ENCODE measurements at regions not wholly inside any gene's neighbourhood (a gene's known extent, or its start where the extent isn't known, plus 50 kb on each side); places are given as distances from the start of the nearest gene placed in this dataset.
A peak's percentile ranks its signal among the peaks of the same experiment; 100 is the strongest.
"Not testable (repeated sequence)": the region's sequence is repeated elsewhere in the genome, so short reads cannot be mapped to it uniquely, and the experiment has no call there.

DNA sequence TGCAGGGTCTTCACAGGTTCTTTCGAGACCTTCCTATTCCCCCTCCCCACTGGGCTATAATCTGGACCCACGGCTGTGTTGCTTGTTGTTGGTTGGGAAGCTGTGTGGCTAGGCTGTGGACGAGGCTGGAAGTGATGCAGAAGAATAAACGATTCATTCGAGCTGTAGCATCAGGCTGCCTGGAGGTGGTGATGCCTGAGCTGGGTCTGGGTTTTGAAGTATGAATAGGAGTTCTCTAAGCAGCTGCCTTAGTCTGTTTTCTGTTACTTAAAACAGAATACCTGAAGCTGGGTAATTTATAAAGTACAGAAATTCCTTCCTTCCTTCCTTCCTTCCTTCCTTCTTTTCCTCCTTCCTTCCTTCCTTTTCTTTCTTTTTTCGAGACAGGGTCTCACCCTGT lies 126.5 kb upstream of the ZEB1 start:
- no peak for DNase-seq

- no peak for DNase-seq
Observed at GRCh38 chr10:31194986-31195385, 124.0 kb upstream of the ZEB1 start.

DNA sequence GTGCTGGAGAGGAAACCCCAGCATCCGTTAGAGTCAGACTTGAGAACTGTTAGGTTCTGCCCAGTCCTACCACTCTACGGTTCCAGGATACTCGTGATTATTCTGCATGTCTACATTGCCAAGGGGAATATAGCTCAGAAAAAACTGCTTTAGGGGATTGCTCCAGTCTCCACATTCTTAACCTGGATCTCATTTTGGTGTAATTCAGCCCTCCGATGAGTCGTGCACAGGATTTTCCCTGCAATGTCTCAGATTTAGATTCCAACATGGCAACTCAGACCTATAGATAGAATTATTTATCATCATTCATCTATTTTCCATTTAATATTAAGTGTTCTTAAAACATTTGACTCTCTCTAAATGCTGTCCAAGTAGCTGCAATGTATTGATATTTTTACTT lies 121.1 kb upstream of the ZEB1 start:
- DNase-seq: no peak

DNA sequence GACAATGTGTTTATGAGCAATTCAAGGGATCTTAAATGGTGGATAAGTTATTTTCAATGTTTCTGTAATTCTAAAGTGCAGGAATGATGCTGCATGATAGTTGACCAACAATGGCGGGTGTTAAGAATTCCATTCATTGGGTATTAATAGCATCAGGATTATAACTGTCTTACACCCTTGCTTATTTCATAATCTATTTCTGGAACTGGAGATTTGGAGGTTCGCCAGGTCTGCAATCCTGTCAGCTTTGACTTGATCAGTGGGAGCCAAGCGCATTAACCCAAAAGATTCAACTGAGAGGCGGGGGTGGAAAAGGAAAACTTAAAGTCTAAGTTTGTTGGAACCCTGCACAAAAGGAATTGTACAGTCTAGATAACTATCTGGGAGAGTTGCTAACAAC lies 114.9 kb upstream of the ZEB1 start:
- DNase-seq: no peak

DNA sequence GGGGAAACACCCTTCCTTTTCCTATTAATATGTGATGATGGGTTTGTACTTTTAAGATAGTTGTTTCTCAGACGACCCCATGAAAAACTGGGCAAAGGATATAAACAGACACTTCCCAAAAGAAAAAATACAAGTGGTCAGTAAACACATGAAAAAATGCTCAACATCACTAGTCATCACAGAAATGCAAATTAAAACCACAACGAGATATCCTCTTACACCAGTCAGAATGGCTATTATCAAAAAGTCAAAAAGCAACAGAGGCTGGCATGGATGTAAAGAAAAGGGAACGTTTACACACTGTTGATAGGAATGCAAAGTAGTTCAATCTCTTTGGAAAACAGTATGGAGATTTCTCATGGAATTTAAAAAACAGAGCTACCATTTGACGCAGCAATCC lies 111.4 kb upstream of the ZEB1 start:
- no peak for DNase-seq

GRCh38 chr10:31209478-31209877 lies 109.5 kb upstream of the ZEB1 start:
- no peak for DNase-seq

DNA sequence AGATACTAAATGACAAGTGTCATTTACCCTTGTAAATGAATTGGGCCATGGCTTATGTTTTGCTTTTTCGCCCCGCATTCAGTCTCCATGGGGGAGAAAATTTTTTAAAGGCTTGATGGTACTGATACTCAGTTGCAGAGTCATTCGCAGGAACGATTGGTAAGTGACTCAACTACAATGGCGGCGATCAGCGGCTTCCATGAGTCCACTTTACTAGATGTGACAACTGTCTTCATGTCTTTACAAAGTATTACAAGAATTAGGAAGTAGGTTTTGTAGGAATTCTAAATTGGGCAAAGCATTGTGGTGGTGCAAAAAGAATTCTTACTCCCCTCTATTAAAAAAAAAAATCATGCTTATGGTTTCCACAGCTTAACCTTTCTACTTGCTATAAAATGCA lies 108.8 kb upstream of the ZEB1 start:
- no peak for DNase-seq

GRCh38 chr10:31213959-31214358 lies 105.1 kb upstream of the ZEB1 start:
- no peak for DNase-seq

- DNase-seq: no peak
Observed at GRCh38 chr10:31215052-31215451, 104.0 kb upstream of the ZEB1 start.

DNA sequence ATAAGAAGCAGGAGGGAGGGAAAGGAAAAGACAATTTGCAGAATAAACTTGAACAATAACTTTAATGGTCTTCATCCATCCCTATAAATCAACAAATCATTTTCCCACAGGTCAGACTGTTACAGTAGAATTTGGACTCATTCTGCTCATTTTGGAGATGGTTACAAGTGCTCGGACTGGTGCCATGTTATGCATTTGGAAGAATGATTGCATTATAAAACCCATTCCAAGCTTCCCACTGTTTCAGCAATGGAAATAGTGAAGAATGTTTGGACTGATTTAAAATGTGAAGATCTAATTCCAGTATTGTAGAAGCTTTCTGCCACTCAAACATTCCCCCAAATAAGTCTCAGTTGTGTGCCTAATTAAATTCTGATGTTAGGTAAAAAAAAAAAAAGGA lies 99.7 kb upstream of the ZEB1 start:
- DNase-seq: no peak

DNA sequence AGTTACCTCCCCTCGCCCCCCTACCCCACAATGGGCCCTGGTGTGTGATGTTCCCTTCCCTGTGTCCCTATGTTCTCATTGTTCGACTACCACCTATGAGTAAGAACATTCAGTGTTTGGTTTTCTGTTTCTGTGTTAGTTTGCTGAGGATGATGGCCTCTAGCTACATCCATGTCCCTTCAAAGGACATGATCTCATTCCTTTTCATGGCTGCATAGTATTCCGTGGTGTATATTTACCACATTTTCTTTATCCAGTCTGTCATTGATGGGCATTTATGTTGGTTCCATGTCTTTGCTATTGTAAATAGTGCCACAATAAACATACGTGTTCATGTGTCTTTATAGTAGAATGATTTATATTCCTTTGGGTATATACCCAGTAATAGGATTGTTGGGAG lies 90.2 kb upstream of the ZEB1 start:
- not testable (repeated sequence) for DNase-seq

DNA sequence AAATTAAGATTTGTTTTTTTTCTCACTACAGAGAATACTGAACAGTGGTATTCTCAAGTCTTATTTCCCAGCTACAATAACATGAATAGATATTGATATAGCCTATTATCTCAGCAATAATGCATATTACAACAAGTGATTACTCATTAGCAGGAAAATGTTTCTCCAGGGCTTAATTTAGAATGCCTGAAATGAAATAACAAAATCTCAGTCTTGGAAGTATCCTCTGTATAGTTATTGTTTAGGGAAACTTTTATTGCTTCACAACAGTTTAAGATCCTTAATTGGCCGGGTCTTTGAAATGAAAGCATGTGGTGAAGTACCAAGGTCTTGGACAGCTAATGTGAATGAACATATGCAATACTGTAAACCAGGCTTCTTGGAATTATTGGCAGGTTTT lies 79.1 kb upstream of the ZEB1 start:
- no peak for DNase-seq

DNA sequence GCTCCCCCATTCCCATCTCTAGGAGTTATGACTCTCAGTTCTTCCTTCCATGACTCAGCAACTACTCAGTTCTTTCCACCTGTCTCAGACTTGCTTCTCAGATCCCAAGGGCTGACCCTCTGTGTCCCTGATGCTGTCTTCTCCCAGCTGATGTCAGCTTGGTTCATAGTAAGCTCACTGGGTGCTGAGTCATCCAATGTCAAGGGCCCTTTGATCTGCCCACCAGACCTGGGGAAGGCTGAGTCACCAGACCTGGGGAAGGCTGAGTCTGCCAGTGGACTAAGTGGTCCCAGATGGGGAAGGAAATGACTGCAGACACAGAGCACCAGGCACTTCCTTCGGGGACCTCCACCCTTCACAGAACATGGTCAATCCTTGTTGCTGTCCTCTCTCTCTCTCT lies 76.1 kb upstream of the ZEB1 start:
- no peak for DNase-seq

- not testable (repeated sequence) for DNase-seq
Observed at GRCh38 chr10:31251118-31251517, 67.9 kb upstream of the ZEB1 start.

GRCh38 chr10:31253237-31253636 lies 65.8 kb upstream of the ZEB1 start:
- no peak for DNase-seq

- peak; percentile 51 for DNase-seq
Observed at GRCh38 chr10:31261511-31262311, 57.3 kb upstream of the ZEB1 start.

DNA sequence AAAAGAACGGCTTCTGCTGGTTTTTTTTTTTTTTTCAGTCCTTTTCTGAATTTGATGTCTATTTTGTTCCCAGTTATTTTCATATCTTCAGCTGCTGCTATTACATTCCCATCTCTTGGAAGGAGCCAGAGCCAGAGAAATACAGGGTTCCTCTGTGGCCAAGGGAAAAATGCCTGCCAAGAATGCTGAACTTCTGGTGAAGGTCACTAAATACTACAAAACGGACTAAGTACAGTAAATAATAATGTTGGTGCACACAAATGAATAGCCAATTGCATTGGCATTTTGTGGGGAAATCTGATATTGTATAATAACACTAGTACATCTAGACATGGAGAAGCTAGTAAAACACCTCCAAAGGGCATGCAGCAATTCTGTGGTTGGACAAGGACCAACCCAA lies 56.3 kb upstream of the ZEB1 start:
- no peak for DNase-seq

- DNase-seq: no peak
Observed at GRCh38 chr10:31263903-31264302, 55.1 kb upstream of the ZEB1 start.

DNA sequence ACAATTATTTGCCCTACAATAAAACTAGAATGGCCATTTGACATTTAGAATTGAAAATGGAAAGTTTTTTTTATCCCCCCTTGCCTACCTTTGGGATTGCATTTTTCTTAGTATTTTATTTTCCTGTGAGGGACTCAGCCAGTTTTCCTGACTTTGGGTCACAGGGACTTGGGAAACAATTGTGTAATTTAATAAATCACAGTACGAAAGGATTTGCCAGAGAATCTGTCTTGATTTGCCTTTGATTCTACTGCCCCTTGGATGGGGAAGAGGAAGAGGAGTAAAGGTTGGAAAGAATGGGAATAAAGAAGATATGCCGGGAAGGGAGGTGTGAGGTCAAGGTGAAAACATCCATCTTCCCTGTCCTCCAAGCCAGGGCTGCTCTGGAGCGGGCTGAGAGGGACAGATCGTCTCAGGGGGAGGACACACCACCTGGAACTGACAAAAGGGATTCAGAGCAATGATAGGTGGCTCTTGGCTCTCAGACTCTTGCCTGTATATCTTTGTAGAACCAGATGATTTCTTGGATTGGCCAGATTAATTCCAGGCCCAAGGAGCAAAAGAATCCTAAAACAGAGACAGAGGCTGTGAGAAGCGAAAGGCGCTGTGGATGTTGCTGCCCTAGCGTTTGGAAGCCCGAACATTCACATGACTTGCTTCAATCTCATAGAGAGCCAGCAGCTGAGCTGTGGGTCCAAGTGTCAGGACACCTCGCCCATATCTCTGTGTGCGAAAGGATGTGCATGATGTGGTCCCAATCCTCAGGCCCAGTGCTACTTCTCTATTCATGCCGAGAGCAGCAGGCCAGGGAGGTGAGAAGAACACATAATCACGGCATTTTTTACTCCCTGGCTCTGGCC lies 50.3 kb upstream of the ZEB1 start:
- DNase-seq: no peak
